Caco-2 (cell line): ENCODE measurements at regions not wholly inside any gene's neighbourhood (a gene's known extent, or its start where the extent isn't known, plus 50 kb on each side); places are given as distances from the start of the nearest gene placed in this dataset.

Experiments used
- BruUV-seq: library from RNA; stranded (reverse); fragments of 400-500 nt; replicated peaks from 2 replicates; lab custom pipeline; 2021; lab: Mats Ljungman, UMichigan
- CTCF ChIA-PET: fragments of 300-600 bp; sonication (Branson Sonifier 250); formaldehyde crosslinking; loops from one replicate; lab custom pipeline; 2022; ENCODE audit warnings: antibody characterized with exemption; lab: Charles Lee
- POLR2A ChIA-PET: fragments of 300-600 bp; sonication (Branson Sonifier 250); formaldehyde crosslinking; loops from one replicate; lab custom pipeline; 2022; ENCODE audit warnings: antibody characterized with exemption; lab: Charles Lee
- DNase-seq, 2 experiments: peaks; one replicate each; pipeline versions ENCODE4 v3.0.0 to v3.0.0-alpha.2; 2020 to 2022
- H3K27me3 ChIP-seq: replicated peaks from 2 replicates; pipeline ENCODE4 v1.6.0; 2011; ENCODE audit warnings: low read length; ENCODE audit not compliant: control insufficient read depth, insufficient read depth
- H3K36me3 ChIP-seq: 2 replicates; pipeline ENCODE4 v1.5.1; 2011; ENCODE audit warnings: low read length; ENCODE audit not compliant: control insufficient read depth, insufficient read depth
- H3K4me1 ChIP-seq: fragments of 250-450 bp; sonication (Bioruptor Pico); 2 replicates; pipeline ENCODE4 v1.5.1; 2020; ENCODE audit warnings: mild to moderate bottlenecking
- H3K4me3 ChIP-seq: 2 replicates; pipeline ENCODE4 v1.5.1; 2011; ENCODE audit warnings: low read depth, mild to moderate bottlenecking, control low read depth, low read length
- H3K9me3 ChIP-seq: fragments of 250-450 bp; sonication (Bioruptor Pico); 2 replicates; pipeline ENCODE4 v1.5.1; 2020; ENCODE audit warnings: mild to moderate bottlenecking, moderate library complexity
- H3K27ac Mint-ChIP-seq: one replicate; pipeline ENCODE4 v1.8.0; 2022; ENCODE audit warnings: mixed read lengths; ENCODE audit not compliant: unreplicated experiment
- H3K27me3 Mint-ChIP-seq: one replicate; pipeline ENCODE4 v1.8.0; 2022; ENCODE audit warnings: mixed read lengths; ENCODE audit not compliant: insufficient read depth, unreplicated experiment
- H3K36me3 Mint-ChIP-seq: one replicate; pipeline ENCODE4 v1.8.0; 2022; ENCODE audit warnings: mild to moderate bottlenecking, mixed read lengths; ENCODE audit not compliant: insufficient read depth, unreplicated experiment
- H3K4me1 Mint-ChIP-seq: one replicate; pipeline ENCODE4 v1.8.0; 2022; ENCODE audit warnings: low read depth, mixed read lengths; ENCODE audit not compliant: unreplicated experiment
- H3K4me3 Mint-ChIP-seq: one replicate; pipeline ENCODE4 v1.8.0; 2022; ENCODE audit warnings: mild to moderate bottlenecking, moderate library complexity, mixed read lengths; ENCODE audit not compliant: unreplicated experiment
- H3K9me3 Mint-ChIP-seq: one replicate; pipeline ENCODE4 v1.8.0; 2022; ENCODE audit warnings: mixed read lengths; ENCODE audit not compliant: unreplicated experiment
- CTCF ChIP-seq, 2 experiments: fragments of 200-600 bp in 1 of 2; IDR thresholded peaks; 1 replicate in 1 of 2; 2 replicates in 1 of 2; pipeline versions ENCODE4 v1.5.1 to v1.8.0; 2011 to 2022; ENCODE audit warnings: antibody characterized with exemption in 1 of 2, control low read depth in 1 of 2, inconsistent platforms in 1 of 2, low read depth in 1 of 2, low read length in 1 of 2, mild to moderate bottlenecking in 1 of 2, moderate library complexity in 1 of 2; ENCODE audit not compliant: insufficient read depth in 1 of 2, severe bottlenecking in 1 of 2, unreplicated experiment in 1 of 2
- intact Hi-C: fragments of 100-400 bp; cut with micrococcal nuclease; formaldehyde crosslinking; loops from one replicate; pipeline ENCODE4 v1.10.0; 2022; ENCODE audit not compliant: unreplicated experiment

- H3K36me3 ChIP-seq = no peaks in the 10 kb centered on the region
- intact Hi-C loops = no loop called here
- Mint-ChIP-seq H3K4me1 (no peaks in the 10 kb centered on the region), H3K27ac (no peak overlapping the region), H3K4me3 (no peak overlapping the region), H3K9me3 (no peaks in the 10 kb centered on the region), H3K36me3 (no peaks in the 10 kb centered on the region), H3K27me3 (no peaks in the 10 kb centered on the region)
- H3K4me1 ChIP-seq = no peaks in the 10 kb centered on the region
- no peak overlapping the region for H3K4me3 ChIP-seq
- no peak for DNase-seq
- TF ChIP-seq CTCF (IDR thresholded peaks at IDR 0.05; ENCODE audit: insufficient read depth in 1 of 2, low read depth in 1 of 2, low read length in 1 of 2, severe bottlenecking in 1 of 2, unreplicated experiment in 1 of 2) = no peak
- POLR2A ChIA-PET = no interaction called here
- no peaks in the 10 kb centered on the region for H3K9me3 ChIP-seq
- H3K27me3 ChIP-seq = no peaks in the 10 kb centered on the region
- BruUV-seq = no TSS peak
- CTCF ChIA-PET = no interaction called here
Observed at GRCh38 chr13:104769545-104769944, 1703.3 kb upstream of the SLC10A2 start.

- Histone ChIP-seq H3K36me3 (no peaks in the 10 kb centered on the region), H3K4me3 (no peak overlapping the region), H3K27me3 (no peaks in the 10 kb centered on the region), H3K9me3 (no peaks in the 10 kb centered on the region), H3K4me1 (no peaks in the 10 kb centered on the region)
- no peaks in the 10 kb centered on the region for H3K36me3 Mint-ChIP-seq
- H3K27me3 Mint-ChIP-seq = no peaks in the 10 kb centered on the region
- no peaks in the 10 kb centered on the region for H3K9me3 Mint-ChIP-seq
- BruUV-seq = no TSS peak
- no peak for DNase-seq
- POLR2A ChIA-PET = no interaction called here
- CTCF ChIA-PET = no interaction called here
- no peak overlapping the region for H3K27ac Mint-ChIP-seq
- no peaks in the 10 kb centered on the region for H3K4me1 Mint-ChIP-seq
- intact Hi-C loops = no loop called here
- no peak overlapping the region for H3K4me3 Mint-ChIP-seq
- no peak for TF ChIP-seq CTCF (IDR thresholded peaks at IDR 0.05; ENCODE audit: insufficient read depth in 1 of 2, low read depth in 1 of 2, low read length in 1 of 2, severe bottlenecking in 1 of 2, unreplicated experiment in 1 of 2)
Observed at GRCh38 chr13:104766319-104766718, 1700.1 kb upstream of the SLC10A2 start.

GRCh38 chr13:104764600-104764999 is 1698.4 kb upstream of the SLC10A2 start:
- H3K4me1 Mint-ChIP-seq = no peaks in the 10 kb centered on the region
- H3K4me3 ChIP-seq = no peak overlapping the region
- no peaks in the 10 kb centered on the region for H3K4me1 ChIP-seq
- CTCF ChIA-PET = no interaction called here
- H3K36me3 ChIP-seq = no peaks in the 10 kb centered on the region
- H3K9me3 ChIP-seq = no peaks in the 10 kb centered on the region
- H3K27me3 Mint-ChIP-seq = no peaks in the 10 kb centered on the region
- no peaks in the 10 kb centered on the region for H3K9me3 Mint-ChIP-seq
- TF ChIP-seq CTCF (IDR thresholded peaks at IDR 0.05; ENCODE audit: insufficient read depth in 1 of 2, low read depth in 1 of 2, low read length in 1 of 2, severe bottlenecking in 1 of 2, unreplicated experiment in 1 of 2) = no peak
- no peaks in the 10 kb centered on the region for H3K27me3 ChIP-seq
- no peak overlapping the region for H3K4me3 Mint-ChIP-seq
- H3K36me3 Mint-ChIP-seq = no peaks in the 10 kb centered on the region
- intact Hi-C loops = no loop called here
- H3K27ac Mint-ChIP-seq = no peak overlapping the region
- POLR2A ChIA-PET = no interaction called here
- DNase-seq = no peak
- BruUV-seq = no TSS peak
